Osteoblast (primary cell): ENCODE measurements at regions not wholly inside any gene's neighbourhood (a gene's known extent, or its start where the extent isn't known, plus 50 kb on each side); places are given as distances from the start of the nearest gene placed in this dataset.

ENCODE experiments used
- DNase-seq: peaks from one replicate; pipeline ENCODE4 v3.0.0; 2011; ENCODE audit warnings: low spot score, mixed read lengths; ENCODE audit not compliant: insufficient read length; ENCODE audit errors: missing footprints
- H2AFZ ChIP-seq: 2 replicates; pipeline ENCODE4 v1.6.0; 2011; ENCODE audit warnings: mild to moderate bottlenecking, low read length
- H3K27ac ChIP-seq: 2 replicates; pipeline ENCODE4 v1.5.1; 2011; ENCODE audit warnings: mild to moderate bottlenecking, low read depth, low read length, moderate library complexity
- H3K27me3 ChIP-seq: 2 replicates; pipeline ENCODE4 v1.6.0; 2012; ENCODE audit warnings: mild to moderate bottlenecking, control low read depth, inconsistent platforms, low read length, moderate library complexity; ENCODE audit not compliant: insufficient read depth
- H3K36me3 ChIP-seq: 2 replicates; pipeline ENCODE4 v1.5.1; 2011; ENCODE audit warnings: mild to moderate bottlenecking, low read length, control low read depth, moderate library complexity; ENCODE audit not compliant: insufficient read depth
- H3K4me1 ChIP-seq: 2 replicates; pipeline ENCODE4 v1.5.1; 2011; ENCODE audit warnings: mild to moderate bottlenecking, low read length, control low read depth, moderate library complexity; ENCODE audit not compliant: insufficient read depth
- H3K4me2 ChIP-seq: 2 replicates; pipeline ENCODE4 v1.6.0; 2011; ENCODE audit warnings: mild to moderate bottlenecking, low read length; ENCODE audit not compliant: insufficient read depth
- H3K4me3 ChIP-seq: fragments of 200-600 bp; sonication (generic); 3 replicates; pipeline ENCODE4 v1.5.1; 2012; ENCODE audit warnings: mild to moderate bottlenecking, low read length, inconsistent platforms; ENCODE audit not compliant: insufficient read depth
- H3K79me2 ChIP-seq: 2 replicates; pipeline ENCODE4 v1.6.0; 2012; ENCODE audit warnings: mild to moderate bottlenecking, low read length, control low read depth, inconsistent platforms; ENCODE audit not compliant: insufficient read depth
- H3K9me3 ChIP-seq: 2 replicates; pipeline ENCODE4 v1.5.1; 2011; ENCODE audit warnings: low read depth, low read length, control low read depth
- H4K20me1 ChIP-seq: 2 replicates; pipeline ENCODE4 v1.6.0; 2012; ENCODE audit warnings: mild to moderate bottlenecking, low read length, control low read depth; ENCODE audit not compliant: insufficient read depth
- CTCF ChIP-seq: IDR thresholded peaks from 2 replicates; pipeline ENCODE4 v1.5.1; 2011; ENCODE audit warnings: mild to moderate bottlenecking, low read depth, low read length, moderate library complexity; ENCODE audit errors: extremely low read depth

DNA sequence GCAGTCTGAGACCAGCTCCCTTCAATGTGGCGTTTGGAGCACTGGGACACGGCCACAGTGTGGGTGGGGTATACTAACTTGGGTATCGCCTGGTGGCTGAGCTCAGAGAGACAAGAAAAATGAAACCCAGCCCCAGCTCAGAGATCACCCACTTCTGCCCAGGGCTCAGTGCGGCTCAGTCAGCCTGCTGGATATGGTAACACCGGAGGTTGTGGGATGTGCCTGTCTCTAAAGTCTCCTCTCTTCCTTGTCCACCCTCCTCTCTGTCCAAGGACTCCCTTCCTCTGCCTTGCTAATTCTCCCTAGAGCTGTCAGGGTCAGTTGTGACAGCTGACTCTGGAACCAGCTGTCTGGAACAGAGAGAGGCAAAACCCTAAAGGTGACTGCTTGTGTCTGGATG, 149.1 kb downstream of the PTPN20 start:
- TF ChIP-seq CTCF, result no peak
- Histone ChIP-seq H2AFZ (no peak overlapping the region), H3K4me3 (no peak overlapping the region), H3K27me3 (peaks cover 4% of the 10 kb centered on the region), H3K79me2 (no peaks in the 10 kb centered on the region), H3K9me3 (no peaks in the 10 kb centered on the region), H3K4me1 (peaks cover 14% of the 10 kb centered on the region), H4K20me1 (no peaks in the 10 kb centered on the region), H3K4me2 (no peak overlapping the region), H3K36me3 (no peaks in the 10 kb centered on the region), H3K27ac (no peak overlapping the region)
- DNase-seq, result no peak

DNA sequence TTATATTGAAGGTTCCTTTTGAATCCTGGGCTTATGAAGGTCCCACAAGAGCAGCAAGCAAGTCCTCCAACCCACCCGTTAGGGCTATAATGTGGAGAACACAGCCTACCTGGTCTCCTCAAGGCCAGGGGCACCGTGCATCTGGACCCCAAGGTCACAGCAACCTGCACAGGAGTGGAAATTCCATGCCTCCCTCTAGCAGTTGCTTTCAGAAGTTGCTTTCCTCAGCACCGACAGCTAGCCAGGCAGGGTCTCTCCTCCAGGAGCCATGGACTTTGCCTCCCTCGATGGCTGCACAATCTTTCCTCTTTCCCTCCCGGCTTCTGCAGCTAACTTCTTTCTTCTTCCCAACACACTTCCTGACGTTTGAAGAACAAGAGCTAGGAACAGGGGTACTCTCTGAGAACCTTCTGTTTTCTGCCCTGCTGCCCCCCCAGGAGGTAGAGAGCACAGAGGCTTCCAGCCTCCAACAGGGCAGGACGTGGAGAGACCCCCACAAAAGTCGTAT, 149.8 kb downstream of the PTPN20 start:
- Histone ChIP-seq H4K20me1 (no peaks in the 10 kb centered on the region), H3K27me3 (peaks cover 4% of the 10 kb centered on the region), H3K4me1 (peaks cover 14% of the 10 kb centered on the region), H3K9me3 (no peaks in the 10 kb centered on the region), H3K36me3 (no peaks in the 10 kb centered on the region), H3K27ac (no peak overlapping the region), H2AFZ (no peak overlapping the region), H3K4me3 (no peak overlapping the region), H3K4me2 (no peak overlapping the region), H3K79me2 (no peaks in the 10 kb centered on the region)
- no peak for TF ChIP-seq CTCF
- no peak for DNase-seq

DNA sequence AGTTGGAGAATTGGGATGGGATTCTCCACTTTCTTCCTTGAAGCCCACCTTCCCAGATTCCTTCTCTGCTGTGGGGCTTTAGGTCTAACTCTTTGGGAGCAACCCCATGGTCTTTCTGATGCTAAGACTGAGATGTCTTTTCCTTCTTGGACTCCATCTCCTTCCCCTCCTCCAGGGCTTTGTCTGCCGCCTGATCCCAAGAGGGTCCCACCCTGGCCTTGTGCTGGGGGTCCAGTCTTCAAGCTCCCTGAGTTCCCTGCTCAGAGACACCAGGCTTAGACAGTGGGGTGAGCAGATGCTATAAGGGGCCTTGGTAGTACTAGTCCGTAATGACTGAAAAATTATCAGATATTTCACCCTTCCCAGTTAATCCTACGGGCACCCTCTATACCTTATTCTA, 150.5 kb downstream of the PTPN20 start:
- Histone ChIP-seq H3K4me2 (no peak overlapping the region), H3K27ac (no peak overlapping the region), H3K79me2 (no peaks in the 10 kb centered on the region), H3K4me1 (peaks cover 14% of the 10 kb centered on the region), H3K36me3 (no peaks in the 10 kb centered on the region), H3K27me3 (peaks cover 4% of the 10 kb centered on the region), H2AFZ (no peak overlapping the region), H4K20me1 (no peaks in the 10 kb centered on the region), H3K9me3 (no peaks in the 10 kb centered on the region), H3K4me3 (no peak overlapping the region)
- DNase-seq, result peak; percentile 49
- TF ChIP-seq CTCF, result no peak

GRCh38 chr10:47062441-47063200, 151.4 kb downstream of the PTPN20 start:
- TF ChIP-seq CTCF, result peak; percentile 57
- no peaks in the 10 kb centered on the region for H3K36me3 ChIP-seq
- peaks cover 4% of the 10 kb centered on the region for H3K27me3 ChIP-seq
- H3K27ac ChIP-seq, result peak overlapping the region; percentile 27
- no peaks in the 10 kb centered on the region for H4K20me1 ChIP-seq
- peak overlapping the region; percentile 27 for H3K4me3 ChIP-seq
- H3K79me2 ChIP-seq, result no peaks in the 10 kb centered on the region
- H3K4me2 ChIP-seq, result peak overlapping the region; percentile 69
- peaks cover 14% of the 10 kb centered on the region for H3K4me1 ChIP-seq
- no peaks in the 10 kb centered on the region for H3K9me3 ChIP-seq
- DNase-seq, result peak; percentile 64
- peak overlapping the region; percentile 54 for H2AFZ ChIP-seq
